ENCODE measurements at regions not wholly inside any gene's neighbourhood (a gene's known extent, or its start where the extent isn't known, plus 50 kb on each side); places are given as distances from the start of the nearest gene placed in this dataset.
A peak's percentile ranks its signal among the peaks of the same experiment; 100 is the strongest.
"Not testable (repeated sequence)": the region's sequence is repeated elsewhere in the genome, so short reads cannot be mapped to it uniquely, and the experiment has no call there.

- not testable (repeated sequence) for DNase-seq (ENCODE audit: low read depth)
Observed at GRCh38 chr7:96829121-96829520, 119.5 kb upstream of the SEM1 start.

- DNase-seq (ENCODE audit: low read depth): no peak
Observed at GRCh38 chr7:96831446-96831845, 121.8 kb upstream of the SEM1 start.

- no peak for DNase-seq (ENCODE audit: low read depth)
Observed at GRCh38 chr7:96832092-96832662, 122.5 kb upstream of the SEM1 start.

GRCh38 chr7:96833676-96834453, 124.2 kb upstream of the SEM1 start:
- DNase-seq (ENCODE audit: low read depth): peak; percentile 28

- no peak for DNase-seq (ENCODE audit: low read depth)
Observed at GRCh38 chr7:96836456-96836855, 126.8 kb upstream of the SEM1 start.

- no peak for DNase-seq (ENCODE audit: low read depth)
Observed at GRCh38 chr7:96837593-96837992, 127.9 kb upstream of the SEM1 start.

GRCh38 chr7:96838481-96838880, 128.8 kb upstream of the SEM1 start:
- DNase-seq (ENCODE audit: low read depth): no peak

GRCh38 chr7:96855139-96855538, 145.5 kb upstream of the SEM1 start:
- no peak for DNase-seq (ENCODE audit: low read depth)

- no peak for DNase-seq (ENCODE audit: low read depth)
Observed at GRCh38 chr7:96855691-96856090, 146.0 kb upstream of the SEM1 start.

- no peak for DNase-seq (ENCODE audit: low read depth)
Observed at GRCh38 chr7:96869538-96869937, 135.8 kb upstream of the DLX6 start.

- no peak for DNase-seq (ENCODE audit: low read depth)
Observed at GRCh38 chr7:96870185-96870584, 135.2 kb upstream of the DLX6 start.

- no peak for DNase-seq (ENCODE audit: low read depth)
Observed at GRCh38 chr7:96870934-96871333, 134.4 kb upstream of the DLX6 start.

- DNase-seq (ENCODE audit: low read depth): peak; percentile 29
Observed at GRCh38 chr7:96887426-96887825, 117.9 kb upstream of the DLX6 start.

GRCh38 chr7:96899108-96899507, 106.2 kb upstream of the DLX6 start:
- DNase-seq (ENCODE audit: low read depth): no peak

GRCh38 chr7:96901822-96902445, 103.4 kb upstream of the DLX6 start:
- no peak for DNase-seq (ENCODE audit: low read depth)

GRCh38 chr7:96903906-96904305, 101.4 kb upstream of the DLX6 start:
- no peak for DNase-seq (ENCODE audit: low read depth)

GRCh38 chr7:96910486-96910885, 94.9 kb upstream of the DLX6 start:
- DNase-seq (ENCODE audit: low read depth): peak; percentile 54

- DNase-seq (ENCODE audit: low read depth): no peak
Observed at GRCh38 chr7:96915029-96915428, 90.3 kb upstream of the DLX6 start.

GRCh38 chr7:96920064-96920463, 85.3 kb upstream of the DLX6 start:
- DNase-seq (ENCODE audit: low read depth): no peak

- DNase-seq (ENCODE audit: low read depth): no peak
Observed at GRCh38 chr7:96920713-96921112, 84.6 kb upstream of the DLX6 start.

GRCh38 chr7:96921231-96921630, 84.1 kb upstream of the DLX6 start:
- no peak for DNase-seq (ENCODE audit: low read depth)

GRCh38 chr7:96921771-96922170, 83.6 kb upstream of the DLX6 start:
- no peak for DNase-seq (ENCODE audit: low read depth)

GRCh38 chr7:96923345-96923744, 82.0 kb upstream of the DLX6 start:
- not testable (repeated sequence) for DNase-seq (ENCODE audit: low read depth)

Measured in stromal cell of bone marrow (primary cell).